ENCODE measurements at regions not wholly inside any gene's neighbourhood (a gene's known extent, or its start where the extent isn't known, plus 50 kb on each side); places are given as distances from the start of the nearest gene placed in this dataset.

DNA sequence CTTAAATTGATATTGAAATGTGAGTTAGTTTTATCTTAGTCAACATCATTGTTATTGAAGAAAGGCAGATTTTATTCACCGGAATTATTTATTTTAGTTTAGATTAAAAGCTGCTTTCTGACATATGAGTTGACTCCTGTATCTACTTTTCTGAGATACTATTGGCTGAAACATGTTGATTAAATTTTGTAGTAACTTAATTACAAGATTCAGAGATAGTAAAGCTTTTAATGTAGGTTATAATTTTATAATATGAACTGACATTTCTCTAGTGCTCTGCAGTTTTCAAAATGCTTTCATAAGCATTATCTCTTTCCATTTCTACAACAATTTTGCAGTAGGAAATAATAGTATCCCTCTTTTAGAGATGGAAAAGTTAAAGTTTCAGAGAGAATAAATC, 616.0 kb downstream of the USP25 start:
- no peak for TF ChIP-seq POLR2A (IDR thresholded peaks at IDR 0.05; ENCODE audit: low read depth, low read length)
- no peak for TF ChIP-seq TAF1 (IDR thresholded peaks at IDR 0.05; ENCODE audit: borderline replicate concordance, low read depth, low read length)
- no peak for TF ChIP-seq POLR2AphosphoS5 (IDR thresholded peaks at IDR 0.05; ENCODE audit: low read depth, low read length)

All from GM12892 (cell line).